OCI-LY1 (cell line): ENCODE measurements at regions not wholly inside any gene's neighbourhood (a gene's known extent, or its start where the extent isn't known, plus 50 kb on each side); places are given as distances from the start of the nearest gene placed in this dataset.

Experiments
- H2AFZ ChIP-seq: fragments of 200-600 bp; sonication (generic), shearing (Covaris generic); 2 replicates; pipeline ENCODE4 v1.6.0; 2014; ENCODE audit warnings: antibody characterized with exemption, mild to moderate bottlenecking, low read length
- H3F3A ChIP-seq: fragments of 200-600 bp; sonication (generic), shearing (Covaris generic); 2 replicates; pipeline ENCODE4 v1.6.0; 2014; ENCODE audit warnings: mild to moderate bottlenecking, antibody characterized with exemption, low read length, moderate library complexity; ENCODE audit not compliant: insufficient read depth
- H3K27ac ChIP-seq: fragments of 200-600 bp; sonication (generic); 2 replicates; pipeline ENCODE4 v1.5.1; 2014; ENCODE audit warnings: low read length, mixed run types, mild to moderate bottlenecking, low read depth; ENCODE audit not compliant: poor library complexity, severe bottlenecking
- H3K27me3 ChIP-seq: fragments of 200-600 bp; sonication (generic); 2 replicates; pipeline ENCODE4 v1.6.0; 2014; ENCODE audit warnings: antibody characterized with exemption, mild to moderate bottlenecking, low read length, moderate library complexity; ENCODE audit not compliant: insufficient read depth
- H3K36me3 ChIP-seq: fragments of 200-600 bp; sonication (generic); 2 replicates; pipeline ENCODE4 v1.6.1; 2014; ENCODE audit warnings: mild to moderate bottlenecking, antibody characterized with exemption, low read length, moderate library complexity, mixed read lengths; ENCODE audit not compliant: insufficient read depth
- H3K4me1 ChIP-seq: fragments of 200-600 bp; sonication (generic); 2 replicates; pipeline ENCODE4 v1.5.1; 2014; ENCODE audit warnings: mild to moderate bottlenecking, low read length, moderate library complexity; ENCODE audit not compliant: insufficient read depth, severe bottlenecking
- H3K4me2 ChIP-seq: fragments of 200-600 bp; sonication (generic), shearing (Covaris generic); 2 replicates; pipeline ENCODE4 v1.6.1; 2014; ENCODE audit warnings: low read length
- H3K4me3 ChIP-seq: fragments of 200-600 bp; sonication (generic); 2 replicates; pipeline ENCODE4 v1.5.1; 2014; ENCODE audit warnings: low read length, low read depth, mild to moderate bottlenecking, mixed read lengths; ENCODE audit not compliant: poor library complexity, severe bottlenecking
- H3K79me2 ChIP-seq: fragments of 200-600 bp; shearing (Covaris generic); 2 replicates; pipeline ENCODE4 v1.6.1; 2016; ENCODE audit warnings: mixed run types, low read length, mixed read lengths; ENCODE audit not compliant: insufficient read depth
- H3K9ac ChIP-seq: fragments of 200-600 bp; sonication (generic), shearing (Covaris generic); 2 replicates; pipeline ENCODE4 v1.6.1; 2014; ENCODE audit warnings: mild to moderate bottlenecking, low read length, mixed read lengths
- H3K9me2 ChIP-seq: fragments of 200-600 bp; sonication (generic), shearing (Covaris generic); 2 replicates; pipeline ENCODE4 v1.6.1; 2014; ENCODE audit warnings: low read depth, mild to moderate bottlenecking, low read length, mixed read lengths
- H3K9me3 ChIP-seq: fragments of 200-600 bp; shearing (Covaris generic); 2 replicates; pipeline ENCODE4 v1.6.1; 2014; ENCODE audit warnings: low read length, mixed read lengths
- H4K20me1 ChIP-seq: fragments of 200-600 bp; sonication (generic), shearing (Covaris generic); 2 replicates; pipeline ENCODE4 v1.6.0; 2016; ENCODE audit warnings: mild to moderate bottlenecking, low read length; ENCODE audit not compliant: insufficient read depth
- CTCF ChIP-seq: fragments of 200-600 bp; sonication (generic), shearing (Covaris generic); IDR thresholded peaks from 2 replicates; pipeline ENCODE4 v1.5.1; 2017; ENCODE audit warnings: mild to moderate bottlenecking, antibody characterized with exemption, low read length, moderate library complexity, mixed read lengths
- EZH2 ChIP-seq: fragments of 200-600 bp; sonication (generic), shearing (Covaris generic); IDR thresholded peaks from 2 replicates; pipeline ENCODE4 v1.8.0; 2017; ENCODE audit warnings: borderline replicate concordance, mixed run types, mild to moderate bottlenecking, antibody characterized with exemption, low read length, moderate library complexity, mixed read lengths

GRCh38 chr4:133483600-133484246 is 334.6 kb downstream of the PCDH10 start:
- H3K4me1 ChIP-seq, result no peaks in the 10 kb centered on the region
- no peak overlapping the region for H3K4me3 ChIP-seq
- no peaks in the 10 kb centered on the region for H3K27me3 ChIP-seq
- no peaks in the 10 kb centered on the region for H3K9me2 ChIP-seq
- H2AFZ ChIP-seq, result no peak overlapping the region
- no peak overlapping the region for H3K27ac ChIP-seq
- no peaks in the 10 kb centered on the region for H3K36me3 ChIP-seq
- H3K9ac ChIP-seq, result no peak overlapping the region
- peaks cover 13% of the 10 kb centered on the region; the same call in 1 of the 2 replicates for H3K9me3 ChIP-seq
- H4K20me1 ChIP-seq, result no peaks in the 10 kb centered on the region
- H3K79me2 ChIP-seq, result no peaks in the 10 kb centered on the region
- H3F3A ChIP-seq, result no peaks in the 10 kb centered on the region
- TF ChIP-seq CTCF (peak; percentile 41; the same call in 1 of the 2 replicates), EZH2 (no peak)
- no peak overlapping the region for H3K4me2 ChIP-seq

- H2AFZ ChIP-seq, result peak overlapping the region; percentile 10; the same call in 1 of the 2 replicates
- H3K79me2 ChIP-seq, result no peaks in the 10 kb centered on the region
- H3K4me1 ChIP-seq, result no peaks in the 10 kb centered on the region
- TF ChIP-seq EZH2, result no peak
- no peak for TF ChIP-seq CTCF
- H3K27me3 ChIP-seq, result no peaks in the 10 kb centered on the region
- H3K4me3 ChIP-seq, result no peak overlapping the region
- no peak overlapping the region for H3K4me2 ChIP-seq
- no peaks in the 10 kb centered on the region for H3K9me2 ChIP-seq
- no peak overlapping the region for H3K9ac ChIP-seq
- H3F3A ChIP-seq, result no peaks in the 10 kb centered on the region
- H3K36me3 ChIP-seq, result no peaks in the 10 kb centered on the region
- H4K20me1 ChIP-seq, result no peaks in the 10 kb centered on the region
- peaks cover 4% of the 10 kb centered on the region for H3K9me3 ChIP-seq
- no peak overlapping the region for H3K27ac ChIP-seq
These were observed 327.0 kb downstream of the PCDH10 start for GRCh38 chr4:133476063-133476462.

DNA sequence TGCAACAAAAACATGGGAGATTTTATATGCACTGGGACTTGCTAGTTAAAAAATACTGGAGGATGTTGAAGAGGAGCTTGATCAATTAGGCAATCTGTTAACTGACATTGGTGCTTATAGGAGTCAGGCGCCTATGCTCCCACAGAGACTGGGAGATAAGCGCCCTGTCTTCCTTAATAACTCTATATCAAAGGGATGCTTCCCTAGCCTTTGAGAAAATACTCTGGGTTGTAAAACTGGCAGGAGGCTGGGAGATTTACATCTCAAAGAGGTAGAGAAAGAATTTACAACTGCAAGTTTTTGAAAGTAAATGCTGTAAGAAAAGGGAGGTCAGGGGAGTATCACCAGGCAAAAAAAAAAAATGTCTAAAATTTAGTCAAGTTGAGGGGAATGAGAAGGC is 325.4 kb downstream of the PCDH10 start:
- Histone ChIP-seq H3K9ac (no peak overlapping the region), H3K27me3 (no peaks in the 10 kb centered on the region), H3K9me3 (peaks cover 1% of the 10 kb centered on the region; the same call in 1 of the 2 replicates), H3K36me3 (no peaks in the 10 kb centered on the region), H3K4me2 (no peak overlapping the region), H3K9me2 (no peaks in the 10 kb centered on the region), H3K79me2 (no peaks in the 10 kb centered on the region), H3F3A (no peaks in the 10 kb centered on the region), H4K20me1 (no peaks in the 10 kb centered on the region), H3K4me3 (no peak overlapping the region), H2AFZ (no peak overlapping the region), H3K27ac (no peak overlapping the region), H3K4me1 (no peaks in the 10 kb centered on the region)
- TF ChIP-seq EZH2 (no peak), CTCF (no peak)
